ENCODE measurements at regions not wholly inside any gene's neighbourhood (a gene's known extent, or its start where the extent isn't known, plus 50 kb on each side); places are given as distances from the start of the nearest gene placed in this dataset.

DNA sequence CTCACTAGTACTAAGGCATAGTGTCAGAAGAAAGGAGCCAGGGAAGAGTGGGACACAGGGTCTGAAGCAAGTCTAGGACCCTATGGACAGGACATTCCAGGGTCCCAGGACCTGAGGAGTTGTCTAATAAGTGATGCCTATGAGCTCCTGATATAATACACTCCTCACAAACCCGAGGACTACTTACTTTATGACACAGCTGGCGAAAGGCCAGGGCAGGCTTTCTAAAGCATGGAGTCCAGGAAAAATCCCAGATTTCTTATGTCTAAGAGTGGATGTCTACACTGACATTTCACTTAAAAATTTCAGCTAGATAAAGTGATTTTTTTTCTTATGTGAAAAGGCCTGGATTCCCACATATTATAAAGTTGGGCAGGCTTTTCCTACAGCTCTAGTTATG, 502.2 kb upstream of the SETBP1 start:
- Histone ChIP-seq H3K9me3 (no peaks in the 10 kb centered on the region), H3K4me1 (no peaks in the 10 kb centered on the region), H3K27ac (no peak overlapping the region), H3K36me3 (no peaks in the 10 kb centered on the region), H3K27me3 (ENCODE audit: low read depth) (no peaks in the 10 kb centered on the region), H3K4me3 (no peak overlapping the region)
- peak; percentile 37 for DNase-seq
- intact Hi-C loops (cut with DNase I) = no loop called here
- TF ChIP-seq, protein P1, sequence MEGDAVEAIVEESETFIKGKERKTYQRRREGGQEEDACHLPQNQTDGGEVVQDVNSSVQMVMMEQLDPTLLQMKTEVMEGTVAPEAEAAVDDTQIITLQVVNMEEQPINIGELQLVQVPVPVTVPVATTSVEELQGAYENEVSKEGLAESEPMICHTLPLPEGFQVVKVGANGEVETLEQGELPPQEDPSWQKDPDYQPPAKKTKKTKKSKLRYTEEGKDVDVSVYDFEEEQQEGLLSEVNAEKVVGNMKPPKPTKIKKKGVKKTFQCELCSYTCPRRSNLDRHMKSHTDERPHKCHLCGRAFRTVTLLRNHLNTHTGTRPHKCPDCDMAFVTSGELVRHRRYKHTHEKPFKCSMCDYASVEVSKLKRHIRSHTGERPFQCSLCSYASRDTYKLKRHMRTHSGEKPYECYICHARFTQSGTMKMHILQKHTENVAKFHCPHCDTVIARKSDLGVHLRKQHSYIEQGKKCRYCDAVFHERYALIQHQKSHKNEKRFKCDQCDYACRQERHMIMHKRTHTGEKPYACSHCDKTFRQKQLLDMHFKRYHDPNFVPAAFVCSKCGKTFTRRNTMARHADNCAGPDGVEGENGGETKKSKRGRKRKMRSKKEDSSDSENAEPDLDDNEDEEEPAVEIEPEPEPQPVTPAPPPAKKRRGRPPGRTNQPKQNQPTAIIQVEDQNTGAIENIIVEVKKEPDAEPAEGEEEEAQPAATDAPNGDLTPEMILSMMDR (IDR thresholded peaks at IDR 0.05) = no peak
- no peak for ATAC-seq

DNA sequence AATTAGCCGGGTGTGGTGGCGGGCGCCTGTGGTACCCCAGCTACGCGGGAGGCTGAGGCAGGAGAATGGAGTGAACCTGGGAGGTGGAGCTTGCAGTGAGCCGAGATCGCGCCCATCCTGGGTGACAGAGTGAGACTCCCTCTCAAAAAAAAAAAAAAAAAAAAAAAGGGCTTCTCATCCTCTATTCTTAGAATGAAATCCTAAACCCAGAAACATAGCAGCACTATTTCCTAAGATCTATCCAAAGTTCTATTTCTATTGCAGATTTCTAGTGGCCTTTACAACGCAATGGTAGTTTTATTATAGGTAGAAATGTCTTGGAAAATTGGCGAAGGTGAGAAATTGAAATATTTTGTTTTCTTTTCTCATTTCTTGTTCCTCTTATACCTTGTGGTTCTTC, 501.0 kb upstream of the SETBP1 start:
- H3K27me3 ChIP-seq (ENCODE audit: low read depth) = no peaks in the 10 kb centered on the region
- H3K4me3 ChIP-seq = no peak overlapping the region
- intact Hi-C loops (cut with DNase I) = no loop called here
- DNase-seq = no peak
- H3K36me3 ChIP-seq = no peaks in the 10 kb centered on the region
- H3K9me3 ChIP-seq = no peaks in the 10 kb centered on the region
- no peak for ATAC-seq
- H3K4me1 ChIP-seq = no peaks in the 10 kb centered on the region
- TF ChIP-seq, protein P1 (IDR thresholded peaks at IDR 0.05) = no peak
- no peak overlapping the region for H3K27ac ChIP-seq

DNA sequence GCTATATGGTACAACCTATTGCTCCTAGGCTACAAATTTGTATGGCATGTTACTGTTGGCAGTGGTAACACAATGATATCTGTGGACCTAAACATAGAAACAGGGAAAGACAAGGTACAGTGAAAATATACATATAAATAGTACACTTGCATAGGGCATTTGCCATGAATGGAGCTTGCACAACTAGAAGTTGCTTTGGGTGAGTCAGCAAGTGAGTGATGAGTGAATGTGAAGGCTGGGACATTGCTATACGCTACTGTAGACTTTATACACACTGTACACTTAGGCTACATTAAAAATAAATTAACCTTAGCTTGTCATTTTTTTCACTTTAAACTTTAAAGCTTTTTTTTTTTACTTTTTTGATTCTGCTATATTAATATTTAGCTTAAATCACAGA, 500.0 kb upstream of the SETBP1 start:
- intact Hi-C loops (cut with DNase I) = no loop called here
- Histone ChIP-seq H3K27me3 (ENCODE audit: low read depth) (no peaks in the 10 kb centered on the region), H3K27ac (no peak overlapping the region), H3K4me3 (no peak overlapping the region), H3K36me3 (no peaks in the 10 kb centered on the region), H3K9me3 (no peaks in the 10 kb centered on the region), H3K4me1 (no peaks in the 10 kb centered on the region)
- no peak for ATAC-seq
- DNase-seq = no peak
- TF ChIP-seq, protein P1 (IDR thresholded peaks at IDR 0.05) = no peak

DNA sequence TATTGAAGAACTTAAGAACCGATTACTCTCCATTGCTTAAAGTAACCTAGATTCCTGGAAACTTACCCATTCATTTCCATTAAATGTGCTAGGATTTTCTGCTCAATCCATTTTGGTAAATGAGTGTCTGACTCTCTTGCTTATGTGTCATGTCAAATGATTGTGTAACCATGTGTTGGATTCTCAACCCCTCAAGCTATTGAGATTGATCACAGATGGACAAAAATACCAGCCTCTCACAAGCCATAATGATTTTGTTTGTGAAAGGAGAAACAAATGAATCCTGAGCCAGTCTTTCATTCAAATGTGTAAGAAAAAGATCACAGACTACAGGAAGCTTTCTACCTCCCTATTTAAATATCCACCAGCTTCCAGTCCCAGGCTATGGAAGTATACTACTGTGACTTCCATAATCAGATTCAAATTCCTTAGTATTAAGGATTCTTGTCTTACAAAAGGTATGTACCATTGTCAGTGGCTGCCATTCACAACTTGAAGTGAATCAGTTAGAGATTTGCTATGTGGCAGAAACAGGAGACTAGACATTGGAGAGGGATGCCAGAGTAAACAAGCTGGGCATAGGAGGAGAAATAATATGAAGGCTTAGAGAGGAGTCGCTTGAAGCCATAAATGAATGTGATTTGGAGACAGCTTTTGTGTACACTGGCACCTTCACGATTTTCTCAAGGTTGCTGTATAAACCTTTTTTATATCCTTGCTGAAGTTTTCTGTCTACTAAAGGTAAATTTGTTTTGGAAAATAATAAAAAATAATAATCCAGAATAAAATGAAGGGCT, 498.5 kb upstream of the SETBP1 start:
- Histone ChIP-seq H3K27ac (no peak overlapping the region), H3K9me3 (no peaks in the 10 kb centered on the region)
- DNase-seq = no peak

DNA sequence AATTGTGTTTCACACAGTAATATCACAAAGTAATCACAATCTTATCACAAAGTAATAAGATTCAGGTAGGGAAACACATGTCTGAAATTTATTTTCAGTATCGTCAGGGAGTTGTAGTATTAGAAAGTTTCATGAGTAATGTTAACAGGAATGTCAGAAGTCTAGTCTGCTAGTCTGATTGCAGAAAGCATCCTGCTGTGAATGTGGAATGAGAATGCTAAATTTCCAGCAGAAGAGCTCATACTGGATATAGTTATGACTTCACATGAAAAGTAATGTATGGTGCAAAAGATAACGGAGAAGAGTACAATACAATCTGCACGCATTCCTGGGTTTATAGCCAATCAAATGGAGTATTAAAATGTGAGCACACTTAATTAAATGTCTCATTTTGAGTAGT, 494.7 kb upstream of the SETBP1 start:
- TF ChIP-seq, protein P1 (IDR thresholded peaks at IDR 0.05) = no peak
- Histone ChIP-seq H3K27me3 (ENCODE audit: low read depth) (no peaks in the 10 kb centered on the region), H3K36me3 (no peaks in the 10 kb centered on the region), H3K4me1 (no peaks in the 10 kb centered on the region), H3K4me3 (no peak overlapping the region), H3K9me3 (no peaks in the 10 kb centered on the region), H3K27ac (no peak overlapping the region)
- intact Hi-C loops (cut with DNase I) = no loop called here
- ATAC-seq = no peak
- no peak for DNase-seq

More for the DNA sequence above, 498.5 kb upstream of the SETBP1 start:
- ATAC-seq = no peak
- Histone ChIP-seq H3K4me1 (no peaks in the 10 kb centered on the region), H3K4me3 (no peak overlapping the region), H3K27me3 (ENCODE audit: low read depth) (no peaks in the 10 kb centered on the region), H3K36me3 (no peaks in the 10 kb centered on the region)
- intact Hi-C loops (cut with DNase I) = no loop called here
- TF ChIP-seq, protein P1 (IDR thresholded peaks at IDR 0.05) = no peak

Data from lower lobe of right lung (tissue), 2 donors.